ENCODE measurements at regions not wholly inside any gene's neighbourhood (a gene's known extent, or its start where the extent isn't known, plus 50 kb on each side); places are given as distances from the start of the nearest gene placed in this dataset.
A peak's percentile ranks its signal among the peaks of the same experiment; 100 is the strongest.

DNA sequence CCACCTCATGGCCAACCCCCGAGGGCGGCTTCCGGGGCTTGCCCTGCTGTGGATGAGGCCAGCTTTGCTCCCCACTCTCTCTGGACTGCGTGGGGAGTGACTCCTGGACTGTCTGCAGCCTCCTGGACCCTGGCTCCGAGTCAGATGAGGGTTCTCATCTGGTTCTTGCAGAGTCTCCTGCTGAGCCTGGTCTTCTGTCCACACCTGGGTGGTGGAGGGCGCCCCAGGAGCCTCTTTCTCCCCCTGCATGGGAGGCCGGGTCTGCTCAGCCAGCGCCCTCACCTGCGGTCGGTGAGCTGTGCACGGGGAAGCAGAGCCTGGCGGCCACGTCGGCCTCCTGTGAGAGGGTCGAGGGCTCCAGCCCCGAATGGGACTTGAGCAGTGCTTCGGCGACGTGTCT lies 78.3 kb downstream of the RTP5 start:
- Mint-ChIP-seq H3K9me3 (no peaks in the 10 kb centered on the region), H3K27me3 (no peaks in the 10 kb centered on the region), H3K27ac (no peak overlapping the region), H3K36me3 (ENCODE audit: low read depth) (no peaks in the 10 kb centered on the region), H3K4me3 (no peak overlapping the region), H3K4me1 (peaks cover 12% of the 10 kb centered on the region)
- no peak for ATAC-seq (replicated peaks)

DNA sequence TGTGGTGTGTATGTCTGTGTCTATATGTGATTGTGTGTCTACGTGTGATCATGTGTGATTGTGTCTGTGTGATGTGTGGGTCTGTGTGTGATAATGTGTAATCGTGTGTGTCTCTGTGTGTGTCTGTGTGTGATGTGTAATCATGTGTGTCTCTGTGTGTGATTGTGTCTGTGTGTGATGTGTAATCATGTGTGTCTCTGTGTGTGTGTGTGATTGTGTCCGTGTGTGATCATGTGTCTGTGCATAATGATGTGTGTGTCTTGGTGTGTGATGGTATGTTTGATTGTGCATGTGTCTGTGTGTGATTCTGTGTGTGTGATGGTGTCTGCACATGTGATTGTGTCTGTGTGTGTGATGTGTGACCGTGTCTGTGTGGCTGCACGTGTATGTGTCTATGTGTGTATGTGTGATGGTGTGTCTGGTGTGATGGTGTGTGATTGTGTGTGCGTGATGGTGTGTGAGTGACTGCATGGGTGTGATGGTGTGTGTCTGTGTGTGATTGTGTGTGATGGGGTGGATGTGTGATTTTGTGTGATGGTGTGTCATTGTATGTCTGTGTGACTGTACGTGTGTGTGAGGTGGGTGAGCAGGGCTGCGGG lies 78.9 kb downstream of the RTP5 start:
- H3K27ac Mint-ChIP-seq: no peak overlapping the region
- no peaks in the 10 kb centered on the region for H3K27me3 Mint-ChIP-seq
- H3K4me3 Mint-ChIP-seq: no peak overlapping the region
- no peak for ATAC-seq (replicated peaks)
- H3K4me1 Mint-ChIP-seq: peaks cover 12% of the 10 kb centered on the region
- no peaks in the 10 kb centered on the region for H3K9me3 Mint-ChIP-seq
- no peaks in the 10 kb centered on the region for H3K36me3 Mint-ChIP-seq (ENCODE audit: low read depth)

DNA sequence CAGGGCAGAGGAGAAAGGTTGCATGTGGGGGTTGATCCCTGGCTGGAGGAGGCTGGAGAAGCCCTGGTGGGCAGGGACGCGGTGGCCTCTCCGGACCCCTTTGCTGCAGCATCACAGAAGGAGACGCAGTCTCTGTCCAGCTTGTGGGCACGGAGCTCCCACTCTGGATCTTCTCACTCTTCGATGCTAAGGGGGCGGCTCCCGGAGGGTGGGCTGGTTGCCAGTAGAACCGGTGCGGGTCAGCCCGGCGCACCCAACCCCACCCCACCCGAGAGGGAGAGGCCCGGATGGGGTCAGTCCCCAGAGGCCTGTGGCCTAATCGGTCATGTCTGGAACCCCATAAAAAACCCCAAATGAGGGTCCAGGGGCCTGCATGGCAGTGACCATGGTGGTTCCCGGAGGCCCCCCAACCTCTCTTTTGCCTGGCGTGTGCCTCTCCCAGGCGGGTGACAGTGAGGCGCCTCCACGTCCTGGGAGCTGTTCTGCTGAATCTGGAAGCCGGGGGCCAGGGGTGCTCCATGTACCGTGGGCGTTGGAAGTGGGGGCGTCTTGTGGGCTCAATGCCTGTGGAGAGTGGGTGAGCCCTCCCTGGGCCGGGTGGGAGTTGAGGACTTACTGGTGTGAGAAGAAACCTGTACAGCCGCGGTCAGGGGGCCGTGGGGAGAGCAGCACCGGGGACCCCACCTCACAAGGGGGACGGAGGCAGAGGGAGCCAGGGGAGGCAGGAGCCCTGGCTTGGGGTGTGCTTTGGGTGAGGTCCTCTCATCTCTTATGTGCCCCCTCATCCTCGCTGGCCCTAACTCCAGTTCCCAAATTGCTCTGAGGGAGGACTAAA lies 79.6 kb downstream of the RTP5 start:
- no peaks in the 10 kb centered on the region for H3K27me3 Mint-ChIP-seq
- no peak for ATAC-seq (replicated peaks)

DNA sequence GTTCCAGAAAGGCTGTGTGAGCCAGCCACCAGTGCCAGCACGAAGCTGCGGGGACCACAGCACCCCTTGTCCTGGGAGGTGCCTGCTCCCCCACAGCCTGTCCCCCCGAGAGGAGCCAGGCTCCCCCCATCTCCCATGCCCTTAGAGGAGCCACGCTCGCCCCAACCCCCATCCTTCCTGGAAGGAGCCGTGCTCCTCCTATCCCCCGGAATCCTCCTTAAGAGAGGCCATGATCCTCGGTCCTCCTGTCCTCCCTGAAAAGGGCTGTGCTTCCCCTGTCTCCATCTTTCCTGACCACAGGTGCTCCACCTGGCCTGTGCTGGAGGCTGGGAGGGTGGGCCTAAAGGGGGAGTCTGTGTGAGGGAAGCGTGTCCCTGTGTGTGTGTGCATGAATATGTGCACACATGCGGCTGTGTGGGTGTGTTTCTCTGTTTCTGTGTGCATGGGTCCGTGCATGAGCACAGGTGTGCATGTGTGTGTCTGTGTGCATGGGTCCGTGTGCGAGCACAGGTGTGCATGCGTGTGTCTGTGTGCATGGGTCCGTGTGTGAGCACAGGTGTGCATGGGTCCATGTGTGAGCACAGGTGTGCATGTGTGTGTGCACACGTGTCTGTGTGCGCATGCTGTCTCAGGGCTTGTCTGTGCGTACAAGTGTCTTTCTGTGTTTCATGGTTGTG lies 80.3 kb downstream of the RTP5 start:
- Mint-ChIP-seq H3K27me3 (no peaks in the 10 kb centered on the region), H3K4me3 (no peak overlapping the region), H3K9me3 (no peaks in the 10 kb centered on the region), H3K36me3 (ENCODE audit: low read depth) (no peaks in the 10 kb centered on the region), H3K4me1 (peaks cover 12% of the 10 kb centered on the region), H3K27ac (no peak overlapping the region)
- no peak for ATAC-seq (replicated peaks)

More for the DNA sequence above, 79.6 kb downstream of the RTP5 start:
- no peaks in the 10 kb centered on the region for H3K36me3 Mint-ChIP-seq (ENCODE audit: low read depth)
- H3K4me3 Mint-ChIP-seq: no peak overlapping the region
- no peaks in the 10 kb centered on the region for H3K9me3 Mint-ChIP-seq
- H3K4me1 Mint-ChIP-seq: peaks cover 12% of the 10 kb centered on the region
- H3K27ac Mint-ChIP-seq: no peak overlapping the region

DNA sequence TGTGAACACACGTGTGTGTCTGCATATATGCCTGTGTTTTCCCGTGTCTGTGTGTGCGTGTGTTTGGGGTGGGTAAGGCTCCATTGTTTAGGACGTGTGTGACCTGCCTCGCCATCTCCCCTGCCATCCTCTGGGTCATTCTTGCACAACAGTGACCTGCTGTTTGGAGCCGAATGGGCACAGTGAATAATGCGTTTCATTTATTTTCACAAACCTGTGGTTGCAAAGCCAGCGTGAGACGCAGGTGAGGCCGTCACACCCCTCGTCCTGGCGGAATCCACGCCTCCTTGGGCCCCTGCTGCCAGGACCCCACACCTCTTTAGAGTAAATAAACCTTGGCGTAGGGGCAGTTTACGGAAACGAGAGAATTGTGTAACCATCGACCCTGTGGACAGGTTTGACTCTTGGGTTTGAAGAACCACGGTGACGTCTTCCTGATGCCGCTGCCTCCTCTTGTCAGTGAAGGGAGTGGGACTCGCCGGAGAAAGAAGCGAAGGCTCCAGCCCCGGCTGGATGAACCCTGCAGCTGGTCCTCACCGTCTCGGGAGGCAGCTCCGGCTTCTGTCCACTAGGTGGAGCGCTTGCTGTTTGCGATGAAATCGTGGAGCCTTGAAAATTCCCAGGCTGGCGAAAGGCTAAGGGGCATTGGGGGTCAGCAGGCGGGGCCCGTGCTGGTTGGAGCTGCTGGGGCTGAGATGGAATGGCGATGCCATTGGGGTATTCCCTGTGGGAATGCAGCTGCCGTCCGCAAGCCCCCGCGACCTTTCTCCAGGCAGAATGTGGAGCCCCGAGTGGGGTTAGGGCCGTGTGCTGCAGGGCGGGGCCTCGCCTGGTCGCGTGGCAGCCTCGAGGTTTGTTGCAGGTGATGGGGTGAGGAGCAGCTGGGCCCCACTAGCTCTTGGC lies 81.1 kb downstream of the RTP5 start:
- Mint-ChIP-seq H3K4me1 (peaks cover 11% of the 10 kb centered on the region), H3K27me3 (no peaks in the 10 kb centered on the region), H3K36me3 (ENCODE audit: low read depth) (no peaks in the 10 kb centered on the region), H3K4me3 (no peak overlapping the region), H3K27ac (no peak overlapping the region), H3K9me3 (no peaks in the 10 kb centered on the region)
- ATAC-seq (replicated peaks): peak; percentile 56

DNA sequence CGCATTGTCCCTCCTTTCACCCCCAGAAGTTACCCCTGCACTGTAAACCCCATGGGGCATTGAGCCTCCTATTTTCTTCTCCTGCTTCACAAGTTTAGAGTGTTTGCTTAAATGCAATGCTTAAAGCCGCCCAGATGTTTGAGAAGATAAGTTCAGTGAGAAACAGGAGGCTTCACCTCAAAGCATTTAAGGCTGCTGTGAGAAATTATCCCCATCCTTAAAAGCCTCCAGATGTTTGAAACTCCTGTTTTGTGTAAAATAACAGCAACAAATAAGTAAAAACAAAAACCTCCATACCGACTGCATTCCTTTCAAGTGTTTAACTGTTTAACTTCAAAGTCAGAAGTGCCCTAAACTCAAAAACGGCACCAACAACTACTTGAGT lies 81.8 kb downstream of the RTP5 start:
- no peak for ATAC-seq (replicated peaks)
- H3K36me3 Mint-ChIP-seq (ENCODE audit: low read depth): no peaks in the 10 kb centered on the region
- H3K4me1 Mint-ChIP-seq: peaks cover 8% of the 10 kb centered on the region
- H3K27me3 Mint-ChIP-seq: no peaks in the 10 kb centered on the region
- no peak overlapping the region for H3K27ac Mint-ChIP-seq
- H3K9me3 Mint-ChIP-seq: no peaks in the 10 kb centered on the region
- no peak overlapping the region for H3K4me3 Mint-ChIP-seq

DNA sequence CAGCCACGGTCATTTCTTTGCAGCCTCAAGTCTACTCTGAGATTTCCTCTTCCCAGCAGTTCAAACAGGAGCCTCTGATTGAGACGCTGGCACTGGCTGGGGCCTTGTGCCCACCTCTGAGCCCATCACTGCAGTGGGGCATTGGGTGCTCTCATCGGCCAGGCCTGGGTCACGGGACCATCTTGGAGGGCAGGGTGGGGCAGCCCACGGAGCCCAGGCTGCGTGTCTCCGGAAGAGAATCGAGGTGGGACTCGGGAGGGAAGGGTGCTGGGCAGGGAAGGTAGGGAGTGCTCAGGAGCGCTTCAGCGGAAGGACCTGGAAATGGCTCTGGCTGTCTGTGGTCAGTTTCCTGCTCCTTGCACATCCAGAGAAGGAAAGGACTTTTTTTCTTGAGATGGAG lies 82.4 kb downstream of the RTP5 start:
- no peak overlapping the region for H3K4me3 Mint-ChIP-seq
- no peaks in the 10 kb centered on the region for H3K27me3 Mint-ChIP-seq
- no peaks in the 10 kb centered on the region for H3K9me3 Mint-ChIP-seq
- H3K27ac Mint-ChIP-seq: no peak overlapping the region
- H3K36me3 Mint-ChIP-seq (ENCODE audit: low read depth): no peaks in the 10 kb centered on the region
- peaks cover 8% of the 10 kb centered on the region for H3K4me1 Mint-ChIP-seq
- no peak for ATAC-seq (replicated peaks)

DNA sequence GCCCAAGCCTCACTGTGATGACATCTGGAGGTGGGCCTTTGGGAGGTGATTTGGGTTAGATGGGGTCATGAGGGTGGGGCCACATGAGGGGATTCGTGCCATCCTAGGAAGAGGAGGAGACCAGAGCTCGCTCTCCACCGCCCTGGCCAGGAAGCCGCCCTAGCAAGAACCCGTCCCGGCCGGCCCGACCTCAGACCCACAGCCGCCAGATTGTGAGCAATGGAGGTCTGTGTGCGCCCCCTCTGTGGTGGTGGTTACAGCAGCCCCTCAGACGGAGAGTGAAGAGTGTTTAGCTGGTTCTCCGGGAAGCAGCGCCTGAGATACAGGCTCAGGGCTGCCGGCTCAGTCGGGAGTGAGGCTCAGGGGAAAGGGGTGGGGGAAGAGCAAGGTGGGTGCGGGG lies 83.3 kb downstream of the RTP5 start:
- no peak overlapping the region for H3K27ac Mint-ChIP-seq
- no peak for ATAC-seq (replicated peaks)
- no peak overlapping the region for H3K4me3 Mint-ChIP-seq
- H3K27me3 Mint-ChIP-seq: no peaks in the 10 kb centered on the region
- H3K4me1 Mint-ChIP-seq: peaks cover 8% of the 10 kb centered on the region
- no peaks in the 10 kb centered on the region for H3K36me3 Mint-ChIP-seq (ENCODE audit: low read depth)
- H3K9me3 Mint-ChIP-seq: no peaks in the 10 kb centered on the region

DNA sequence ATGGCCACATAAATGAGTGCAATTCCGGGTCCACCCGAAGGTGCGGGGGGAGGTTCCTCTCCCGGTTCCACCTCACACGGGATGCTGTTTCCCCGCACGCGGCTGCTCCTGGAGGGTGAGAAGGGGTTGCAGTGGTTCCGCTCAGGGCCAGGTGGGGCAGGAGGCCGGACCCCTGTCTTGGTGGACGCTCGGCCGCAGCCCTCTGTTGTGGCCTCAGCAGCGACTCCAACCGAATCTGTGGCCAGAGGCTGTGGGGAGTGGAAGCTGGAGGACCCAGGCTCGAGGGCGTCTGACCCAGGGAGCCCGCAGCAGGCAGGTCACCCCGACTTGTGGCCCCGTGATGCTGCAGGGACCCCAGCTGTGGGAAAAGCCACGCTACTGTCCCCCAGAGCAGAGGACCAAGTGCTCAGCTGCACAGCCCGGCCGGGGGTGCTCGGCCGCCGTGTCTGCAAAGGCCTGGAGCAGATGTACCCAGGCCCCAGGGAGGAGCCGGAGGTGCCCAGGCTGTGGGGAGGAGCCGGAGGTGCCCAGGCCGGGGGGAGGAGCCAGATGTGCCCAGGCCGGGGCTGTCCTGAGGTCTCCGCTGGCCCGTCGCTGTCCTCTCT lies 83.9 kb downstream of the RTP5 start:
- no peak overlapping the region for H3K27ac Mint-ChIP-seq
- no peaks in the 10 kb centered on the region for H3K9me3 Mint-ChIP-seq
- H3K4me1 Mint-ChIP-seq: peaks cover 3% of the 10 kb centered on the region
- no peaks in the 10 kb centered on the region for H3K36me3 Mint-ChIP-seq (ENCODE audit: low read depth)
- H3K4me3 Mint-ChIP-seq: no peak overlapping the region
- H3K27me3 Mint-ChIP-seq: no peaks in the 10 kb centered on the region
- ATAC-seq (replicated peaks): no peak

DNA sequence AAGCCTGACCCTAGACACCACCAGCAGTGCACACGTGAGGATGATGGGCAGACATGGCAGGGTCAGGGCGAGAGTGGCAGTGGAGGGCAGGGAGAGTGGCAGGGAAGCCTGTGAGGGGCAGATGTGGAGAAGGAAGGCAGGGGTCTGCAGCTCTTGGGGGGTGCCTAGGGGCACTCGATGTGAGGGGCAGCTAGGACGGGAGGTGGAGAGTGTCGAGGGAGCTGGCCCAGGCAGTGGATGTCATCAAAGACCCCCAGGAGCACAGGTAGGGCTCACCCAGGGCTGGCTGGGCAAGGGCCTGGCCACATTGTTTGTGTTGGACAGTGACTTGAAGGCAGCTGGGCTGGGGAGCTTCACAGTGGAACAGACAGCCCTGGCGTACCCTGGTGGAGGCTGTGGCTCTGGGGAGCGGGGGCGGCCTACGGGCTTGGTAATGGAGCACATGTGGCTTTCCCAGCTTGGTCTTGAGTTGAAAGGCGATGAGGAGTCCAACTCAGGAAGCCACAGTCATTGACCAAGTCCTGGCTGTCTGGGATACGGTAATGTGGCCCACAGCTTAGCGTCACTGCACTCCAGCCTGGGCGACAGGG lies 87.1 kb downstream of the RTP5 start:
- H3K27me3 Mint-ChIP-seq: no peaks in the 10 kb centered on the region

DNA sequence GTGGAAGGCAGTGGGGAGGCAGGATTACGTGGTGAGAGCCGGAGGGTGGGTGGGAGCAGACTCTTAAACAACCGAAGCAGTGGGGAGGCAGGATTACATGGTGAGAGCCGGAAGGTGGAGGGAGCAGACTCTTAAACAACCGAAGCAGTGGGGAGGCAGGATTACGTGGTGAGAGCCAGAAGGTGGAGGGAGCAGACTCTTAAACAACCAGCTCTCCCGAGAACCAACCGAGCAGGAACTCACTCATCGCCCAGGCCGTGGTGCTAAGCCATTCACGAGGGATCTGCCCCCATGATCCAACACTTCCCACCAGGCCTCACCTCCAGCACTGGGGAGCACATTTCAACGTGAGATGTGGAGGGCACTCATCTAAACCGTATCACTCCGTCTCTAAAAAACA lies 87.7 kb downstream of the RTP5 start:
- Mint-ChIP-seq H3K27ac (peak overlapping the region; percentile 46), H3K4me1 (no peaks in the 10 kb centered on the region), H3K9me3 (no peaks in the 10 kb centered on the region), H3K36me3 (ENCODE audit: low read depth) (no peaks in the 10 kb centered on the region), H3K4me3 (no peak overlapping the region), H3K27me3 (no peaks in the 10 kb centered on the region)
- ATAC-seq (replicated peaks): no peak

More for the DNA sequence above, 87.1 kb downstream of the RTP5 start:
- H3K4me3 Mint-ChIP-seq: no peak overlapping the region
- ATAC-seq (replicated peaks): no peak
- peak overlapping the region; percentile 46 for H3K27ac Mint-ChIP-seq
- H3K9me3 Mint-ChIP-seq: no peaks in the 10 kb centered on the region
- no peaks in the 10 kb centered on the region for H3K36me3 Mint-ChIP-seq (ENCODE audit: low read depth)
- H3K4me1 Mint-ChIP-seq: no peaks in the 10 kb centered on the region

DNA sequence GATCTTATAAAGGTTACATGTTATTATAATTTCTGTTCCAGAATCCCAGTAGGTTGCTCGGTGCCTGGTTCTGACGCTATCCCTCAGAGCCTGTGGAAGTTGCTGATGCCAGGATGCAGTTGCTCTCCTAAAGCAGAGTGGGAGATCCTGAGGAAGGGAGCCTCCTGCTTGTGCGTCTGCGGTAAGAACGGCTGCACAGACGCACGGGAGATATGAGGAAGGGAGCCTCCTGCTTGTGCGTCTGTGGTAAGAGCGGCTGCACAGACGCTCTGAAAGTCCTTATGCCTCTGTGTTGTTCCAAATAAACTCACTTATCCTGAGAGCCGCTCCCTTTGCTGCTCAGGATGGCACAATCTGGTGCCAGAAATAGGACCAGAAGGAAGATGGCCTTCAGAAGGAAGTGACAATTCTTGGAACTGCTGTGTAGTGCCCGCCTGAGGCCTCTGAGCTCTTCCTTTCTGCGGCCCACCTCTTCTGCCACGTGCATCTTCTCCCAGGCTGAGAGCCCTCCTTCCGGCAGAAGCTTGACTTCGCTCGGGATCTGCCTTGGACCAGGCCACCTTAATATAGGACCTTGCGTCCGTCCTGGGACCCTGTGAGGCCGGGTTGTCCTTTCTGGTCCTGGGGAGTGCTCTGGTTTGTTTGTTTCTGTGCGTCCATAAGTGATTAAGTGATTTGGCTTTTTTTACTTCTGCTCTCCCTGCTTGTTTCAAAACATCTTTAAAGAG lies 89.5 kb downstream of the RTP5 start:
- no peaks in the 10 kb centered on the region for H3K4me1 Mint-ChIP-seq
- no peak for ATAC-seq (replicated peaks)
- no peaks in the 10 kb centered on the region for H3K27me3 Mint-ChIP-seq
- no peak overlapping the region for H3K4me3 Mint-ChIP-seq
- no peak overlapping the region for H3K27ac Mint-ChIP-seq
- H3K9me3 Mint-ChIP-seq: no peaks in the 10 kb centered on the region
- H3K36me3 Mint-ChIP-seq (ENCODE audit: low read depth): no peaks in the 10 kb centered on the region

DNA sequence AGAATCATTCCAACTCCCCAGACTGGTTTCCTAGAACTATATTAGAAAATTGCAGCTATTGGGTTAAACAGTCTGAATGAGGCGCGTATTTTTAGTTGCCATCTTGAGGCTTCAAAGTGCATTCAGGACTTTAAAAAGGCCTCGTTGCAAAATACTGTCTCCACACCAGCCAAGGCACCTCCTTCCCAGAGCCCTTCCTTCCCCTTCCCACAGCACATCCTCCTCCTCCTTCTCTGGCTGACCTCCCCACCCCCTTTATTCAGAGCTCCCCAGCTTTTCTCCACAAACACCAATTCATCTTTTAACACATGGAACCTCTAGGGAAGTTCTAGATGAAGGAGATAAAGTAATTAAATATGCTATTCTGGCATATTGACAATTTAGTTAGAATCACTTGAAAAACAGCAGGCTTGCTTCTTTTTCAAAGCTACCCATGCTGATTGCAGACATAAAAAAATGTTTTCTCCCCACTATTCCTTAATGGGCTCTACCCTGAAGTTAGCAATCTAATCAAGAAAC lies 90.3 kb downstream of the RTP5 start:
- Mint-ChIP-seq H3K27ac (no peak overlapping the region), H3K4me3 (no peak overlapping the region), H3K4me1 (no peaks in the 10 kb centered on the region), H3K9me3 (no peaks in the 10 kb centered on the region), H3K36me3 (ENCODE audit: low read depth) (no peaks in the 10 kb centered on the region), H3K27me3 (no peaks in the 10 kb centered on the region)
- ATAC-seq (replicated peaks): no peak

All from activated T-helper 17 cell treated with anti-CD3 and anti-CD28 coated beads, Interleukin-2, amount 50 U/mL, for 72 hours (primary cell).